ENCODE measurements at regions not wholly inside any gene's neighbourhood (a gene's known extent, or its start where the extent isn't known, plus 50 kb on each side); places are given as distances from the start of the nearest gene placed in this dataset.

- no peak for TF ChIP-seq POLR2AphosphoS5 (IDR thresholded peaks at IDR 0.05; ENCODE audit: low read depth, low read length)
- TF ChIP-seq TAF1 (IDR thresholded peaks at IDR 0.05; ENCODE audit: borderline replicate concordance, low read depth, low read length): no peak
- no peak for TF ChIP-seq CTCF (IDR thresholded peaks at IDR 0.05)
- TF ChIP-seq CHD2 (IDR thresholded peaks at IDR 0.05; ENCODE audit: low read length, partially characterized antibody): no peak
- TF ChIP-seq EZH2phosphoT487 (IDR thresholded peaks at IDR 0.05; ENCODE audit: borderline replicate concordance, low read depth): no peak
- TF ChIP-seq JUND (IDR thresholded peaks at IDR 0.05): no peak
- no peak for TF ChIP-seq SMC3 (IDR thresholded peaks at IDR 0.05; ENCODE audit: low read depth, low read length)
- no peak for TF ChIP-seq RAD21 (IDR thresholded peaks at IDR 0.05; ENCODE audit: low read length)
- TF ChIP-seq REST (IDR thresholded peaks at IDR 0.05; ENCODE audit: low read depth, low read length): no peak
- no peak for TF ChIP-seq YY1 (IDR thresholded peaks at IDR 0.05; ENCODE audit: low read depth)
Measured at GRCh38 chr6:119890470-119890869, 540.9 kb upstream of the MAN1A1 start.
